Mesendoderm (in vitro differentiated cells): ENCODE measurements at regions not wholly inside any gene's neighbourhood (a gene's known extent, or its start where the extent isn't known, plus 50 kb on each side); places are given as distances from the start of the nearest gene placed in this dataset.

Experiments used
- DNase-seq: peaks from one replicate; pipeline ENCODE4 v3.0.0; 2013
- H2AK5ac ChIP-seq: 2 replicates; pipeline ENCODE4 v1.6.1; 2013; ENCODE audit warnings: low read length, inconsistent platforms
- H2BK120ac ChIP-seq: 2 replicates; pipeline ENCODE4 v1.6.1; 2013; ENCODE audit warnings: low read depth, mild to moderate bottlenecking, low read length, moderate library complexity, mixed read lengths
- H2BK15ac ChIP-seq: replicated peaks from 2 replicates; pipeline ENCODE4 v1.6.1; 2013; ENCODE audit warnings: low read depth, mild to moderate bottlenecking, moderate library complexity
- H2BK5ac ChIP-seq: 2 replicates; pipeline ENCODE4 v1.6.1; 2013; ENCODE audit warnings: low read length, inconsistent platforms
- H3K18ac ChIP-seq: 2 replicates; pipeline ENCODE4 v1.6.1; 2013; ENCODE audit warnings: mild to moderate bottlenecking, low read length, mixed read lengths
- H3K23ac ChIP-seq: one replicate; pipeline ENCODE4 v1.6.1; 2013; ENCODE audit warnings: low read length
- H3K27ac ChIP-seq: 2 replicates; pipeline ENCODE4 v1.5.1; 2013; ENCODE audit warnings: low read depth, mild to moderate bottlenecking, inconsistent platforms, low read length, moderate library complexity
- H3K27me3 ChIP-seq: 2 replicates; pipeline ENCODE4 v1.6.1; 2013; ENCODE audit warnings: low read length, control low read depth, mild to moderate bottlenecking, inconsistent platforms; ENCODE audit not compliant: insufficient read depth, poor library complexity
- H3K36me3 ChIP-seq: 2 replicates; pipeline ENCODE4 v1.6.1; 2013; ENCODE audit warnings: low read length, inconsistent platforms; ENCODE audit not compliant: control insufficient read depth, insufficient read depth
- H3K4ac ChIP-seq: one replicate; pipeline ENCODE4 v1.6.1; 2013; ENCODE audit warnings: low read depth, mild to moderate bottlenecking, low read length, moderate library complexity
- H3K4me1 ChIP-seq: 2 replicates; pipeline ENCODE4 v1.6.1; 2013; ENCODE audit warnings: low read depth, low read length, inconsistent platforms; ENCODE audit not compliant: control insufficient read depth
- H3K4me2 ChIP-seq: 2 replicates; pipeline ENCODE4 v1.6.1; 2013; ENCODE audit warnings: low read length
- H3K4me3 ChIP-seq: 2 replicates; pipeline ENCODE4 v1.5.1; 2013; ENCODE audit warnings: mild to moderate bottlenecking, low read length
- H3K56ac ChIP-seq: one replicate; pipeline ENCODE4 v1.6.1; 2013; ENCODE audit warnings: low read length
- H3K79me1 ChIP-seq: 2 replicates; pipeline ENCODE4 v1.6.1; 2013; ENCODE audit warnings: low read length, inconsistent platforms
- H3K79me2 ChIP-seq: 2 replicates; pipeline ENCODE4 v1.6.1; 2013; ENCODE audit warnings: mild to moderate bottlenecking, low read length; ENCODE audit not compliant: control insufficient read depth, insufficient read depth
- H3K9ac ChIP-seq: 2 replicates; pipeline ENCODE4 v1.6.1; 2013; ENCODE audit warnings: low read length, inconsistent platforms
- H4K5ac ChIP-seq: one replicate; pipeline ENCODE4 v1.6.1; 2013; ENCODE audit warnings: low read length
- H4K8ac ChIP-seq: one replicate; pipeline ENCODE4 v1.6.1; 2013; ENCODE audit warnings: low read depth, mild to moderate bottlenecking, control low read depth, low read length, moderate library complexity
- whole genome bisulfite sequencing: extraction: QIAGEN DNeasy Blood & Tissue Kit; methylation state at CpG from one replicate; pipeline ENCODE4 v1.1.7; 2013; ENCODE audit warnings: low lambda C conversion rate, missing lambda C conversion rate; ENCODE audit not compliant: insufficient coverage; ENCODE audit errors: extremely low coverage; 5-methylcytosine and 5-hydroxymethylcytosine counted together

DNA sequence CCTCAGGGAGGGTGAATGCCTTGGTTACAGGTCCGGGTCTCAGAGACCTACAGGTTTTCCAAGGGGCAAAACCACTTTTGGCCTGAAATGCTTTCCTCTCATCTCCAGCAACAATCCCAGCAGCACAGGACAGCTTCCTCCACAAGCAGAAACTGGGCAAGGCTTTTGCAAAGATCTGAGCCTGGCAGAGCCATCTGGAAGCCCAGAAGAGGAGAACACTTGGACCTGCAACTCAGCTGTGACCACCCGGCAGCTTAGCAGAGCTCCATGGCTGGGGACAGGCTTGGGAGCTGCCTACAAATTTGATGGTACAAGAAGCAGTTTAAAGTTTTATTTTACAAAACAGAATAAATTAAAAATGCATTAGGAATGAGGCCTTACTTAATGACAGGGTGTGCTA lies 90.0 kb upstream of the KCND3 start:
- H3K4ac ChIP-seq = no peak overlapping the region
- no CpG with 5 or more reads among the region's 2 CpGs for WGBS
- no peak overlapping the region for H3K4me2 ChIP-seq
- H3K4me1 ChIP-seq = no peaks in the 10 kb centered on the region
- H3K4me3 ChIP-seq = no peak overlapping the region
- no peaks in the 10 kb centered on the region for H3K79me1 ChIP-seq
- no peak overlapping the region for H3K18ac ChIP-seq
- no peak overlapping the region for H3K27ac ChIP-seq
- DNase-seq = no peak
- no peak overlapping the region for H3K9ac ChIP-seq
- no peaks in the 10 kb centered on the region for H3K36me3 ChIP-seq
- H3K56ac ChIP-seq = no peak overlapping the region
- H4K8ac ChIP-seq = no peak overlapping the region
- H3K79me2 ChIP-seq = no peaks in the 10 kb centered on the region
- no peak overlapping the region for H2BK5ac ChIP-seq
- no peak overlapping the region for H3K23ac ChIP-seq
- H2AK5ac ChIP-seq = no peak overlapping the region
- no peak overlapping the region for H2BK15ac ChIP-seq
- no peak overlapping the region for H2BK120ac ChIP-seq
- no peaks in the 10 kb centered on the region for H3K27me3 ChIP-seq
- H4K5ac ChIP-seq = no peak overlapping the region

DNA sequence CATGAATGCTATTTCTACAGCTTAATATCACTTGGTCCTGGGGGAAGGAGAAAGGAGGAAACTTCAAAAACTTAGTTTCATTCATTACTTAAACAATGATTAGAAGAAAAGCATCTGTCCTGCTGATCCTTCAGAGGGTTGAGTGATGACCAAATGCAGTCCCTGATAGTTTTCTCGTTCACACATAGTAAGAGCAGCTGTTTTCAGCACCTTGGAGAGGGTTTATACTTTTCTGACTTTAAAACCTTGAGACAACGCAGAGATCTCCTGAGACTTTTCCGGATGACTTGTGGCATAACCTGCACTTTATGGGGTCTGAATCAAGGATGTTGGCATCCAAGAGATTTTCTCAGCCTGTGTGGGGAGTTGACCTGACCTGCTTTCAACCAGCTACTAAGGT lies 94.0 kb upstream of the KCND3 start:
- Histone ChIP-seq H3K27me3 (no peaks in the 10 kb centered on the region), H2BK15ac (no peak overlapping the region), H3K4me1 (no peaks in the 10 kb centered on the region), H2BK120ac (no peak overlapping the region), H2BK5ac (no peak overlapping the region), H2AK5ac (no peak overlapping the region), H3K79me1 (no peaks in the 10 kb centered on the region), H4K5ac (no peak overlapping the region), H4K8ac (no peak overlapping the region), H3K18ac (no peak overlapping the region), H3K4ac (no peak overlapping the region), H3K79me2 (no peaks in the 10 kb centered on the region), H3K56ac (no peak overlapping the region), H3K27ac (no peak overlapping the region), H3K4me3 (no peak overlapping the region), H3K23ac (no peak overlapping the region), H3K9ac (no peak overlapping the region), H3K36me3 (no peaks in the 10 kb centered on the region), H3K4me2 (no peak overlapping the region)
- no CpG with 5 or more reads among the region's 3 CpGs for WGBS
- peak; percentile 53 for DNase-seq

DNA sequence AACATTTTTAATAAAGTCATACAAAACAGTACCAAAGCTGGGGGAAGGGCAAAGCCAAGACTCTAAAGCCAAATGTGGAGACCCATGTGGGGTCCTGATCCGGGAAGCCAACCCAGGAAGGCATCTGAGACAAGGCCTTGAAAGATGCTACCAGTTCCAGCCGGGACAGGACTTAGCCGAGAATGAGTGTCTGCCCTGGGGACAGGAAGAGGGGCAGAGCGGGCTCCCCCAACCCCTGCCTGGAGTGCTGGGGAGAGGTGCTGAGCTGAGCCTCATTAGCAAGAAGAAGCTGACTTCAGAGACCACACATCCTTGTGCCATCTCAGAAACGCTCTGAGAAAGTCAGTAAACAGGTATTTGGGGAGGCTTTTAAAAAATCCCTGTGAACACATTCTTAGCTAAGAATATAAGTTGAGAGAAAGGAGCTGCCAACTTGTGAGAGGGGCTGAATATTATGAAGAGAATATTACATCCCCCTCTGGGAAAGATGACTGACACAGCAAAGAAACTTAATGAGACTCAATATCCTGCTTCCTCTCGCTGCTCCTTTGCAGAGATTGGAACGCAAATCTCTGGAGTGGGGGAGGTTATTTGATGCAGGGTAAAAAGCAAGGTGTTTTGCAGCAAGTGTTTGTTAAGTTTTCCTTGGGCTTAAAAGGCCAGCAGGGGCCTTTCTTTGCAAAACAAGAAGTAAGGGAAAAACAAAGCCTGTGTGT lies 103.3 kb upstream of the KCND3 start:
- H4K5ac ChIP-seq = no peak overlapping the region
- no peak overlapping the region for H3K9ac ChIP-seq
- H3K18ac ChIP-seq = no peak overlapping the region
- H3K4me2 ChIP-seq = no peak overlapping the region
- no peak overlapping the region for H3K4ac ChIP-seq
- no peak overlapping the region for H2BK15ac ChIP-seq
- WGBS = no CpG with 5 or more reads among the region's 7 CpGs
- no peaks in the 10 kb centered on the region for H3K79me1 ChIP-seq
- no peak overlapping the region for H2BK5ac ChIP-seq
- H3K27ac ChIP-seq = peak overlapping the region; percentile 49
- peak; percentile 58 for DNase-seq
- H3K4me3 ChIP-seq = no peak overlapping the region
- H2AK5ac ChIP-seq = no peak overlapping the region
- H3K23ac ChIP-seq = no peak overlapping the region
- H4K8ac ChIP-seq = no peak overlapping the region
- no peaks in the 10 kb centered on the region for H3K36me3 ChIP-seq
- no peak overlapping the region for H2BK120ac ChIP-seq
- H3K4me1 ChIP-seq = no peaks in the 10 kb centered on the region
- no peak overlapping the region for H3K56ac ChIP-seq
- H3K79me2 ChIP-seq = no peaks in the 10 kb centered on the region
- H3K27me3 ChIP-seq = no peaks in the 10 kb centered on the region

DNA sequence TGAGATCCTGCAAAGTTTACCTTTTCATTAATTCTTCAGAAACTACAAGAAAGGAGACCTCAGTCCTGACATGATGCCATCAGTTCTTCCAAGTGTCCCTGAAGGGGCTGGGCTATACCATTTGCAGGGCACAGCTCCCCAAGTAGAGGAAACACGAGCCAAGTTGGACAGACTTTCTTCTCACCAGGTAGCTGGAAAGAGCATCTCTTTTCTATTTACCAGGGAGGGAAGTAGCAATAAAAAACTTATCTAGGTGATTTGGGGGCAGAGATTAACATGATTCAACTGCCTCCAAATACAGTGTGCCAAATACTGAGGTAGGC lies 103.9 kb upstream of the KCND3 start:
- Histone ChIP-seq H2BK5ac (no peak overlapping the region), H3K4me1 (no peaks in the 10 kb centered on the region), H3K23ac (no peak overlapping the region), H3K79me2 (no peaks in the 10 kb centered on the region), H3K79me1 (no peaks in the 10 kb centered on the region), H3K4me3 (no peak overlapping the region), H3K9ac (no peak overlapping the region), H3K36me3 (no peaks in the 10 kb centered on the region), H3K18ac (no peak overlapping the region), H3K4me2 (no peak overlapping the region), H2AK5ac (no peak overlapping the region), H2BK120ac (no peak overlapping the region), H3K4ac (no peak overlapping the region), H3K56ac (no peak overlapping the region), H3K27ac (no peak overlapping the region), H4K5ac (no peak overlapping the region), H3K27me3 (no peaks in the 10 kb centered on the region), H4K8ac (no peak overlapping the region), H2BK15ac (no peak overlapping the region)
- WGBS = no CpG with 5 or more reads among the region's 1 CpG
- no peak for DNase-seq

DNA sequence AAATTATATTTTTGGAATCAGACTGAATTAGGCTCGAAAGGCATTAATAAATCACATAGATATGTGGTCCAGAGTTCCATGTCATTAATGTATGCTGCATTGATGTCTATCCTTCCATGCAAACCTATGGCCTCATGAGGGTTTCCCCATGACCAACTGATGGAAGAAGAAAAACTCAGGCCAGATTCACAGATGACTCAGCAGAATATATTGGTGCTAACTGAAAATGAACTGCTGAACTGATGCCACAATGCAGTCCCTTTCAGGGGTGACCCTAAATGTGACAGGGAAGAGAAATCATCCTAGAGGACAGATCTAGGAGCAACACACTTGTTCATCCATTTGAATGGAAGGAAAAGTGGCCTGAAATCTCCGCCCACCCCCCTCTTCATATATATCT lies 110.5 kb upstream of the KCND3 start:
- H2BK120ac ChIP-seq = no peak overlapping the region
- H2BK15ac ChIP-seq = no peak overlapping the region
- no peaks in the 10 kb centered on the region for H3K79me1 ChIP-seq
- H4K8ac ChIP-seq = no peak overlapping the region
- no peaks in the 10 kb centered on the region for H3K36me3 ChIP-seq
- H3K27me3 ChIP-seq = no peaks in the 10 kb centered on the region
- H3K79me2 ChIP-seq = no peaks in the 10 kb centered on the region
- H2AK5ac ChIP-seq = no peak overlapping the region
- no peak for DNase-seq
- H3K18ac ChIP-seq = no peak overlapping the region
- no peak overlapping the region for H3K4me3 ChIP-seq
- no peak overlapping the region for H4K5ac ChIP-seq
- H3K4me2 ChIP-seq = no peak overlapping the region
- no peaks in the 10 kb centered on the region for H3K4me1 ChIP-seq
- no peak overlapping the region for H3K23ac ChIP-seq
- H3K27ac ChIP-seq = no peak overlapping the region
- no peak overlapping the region for H3K56ac ChIP-seq
- no peak overlapping the region for H3K4ac ChIP-seq
- no peak overlapping the region for H3K9ac ChIP-seq
- no peak overlapping the region for H2BK5ac ChIP-seq
- WGBS = no CpG with 5 or more reads among the region's 2 CpGs

DNA sequence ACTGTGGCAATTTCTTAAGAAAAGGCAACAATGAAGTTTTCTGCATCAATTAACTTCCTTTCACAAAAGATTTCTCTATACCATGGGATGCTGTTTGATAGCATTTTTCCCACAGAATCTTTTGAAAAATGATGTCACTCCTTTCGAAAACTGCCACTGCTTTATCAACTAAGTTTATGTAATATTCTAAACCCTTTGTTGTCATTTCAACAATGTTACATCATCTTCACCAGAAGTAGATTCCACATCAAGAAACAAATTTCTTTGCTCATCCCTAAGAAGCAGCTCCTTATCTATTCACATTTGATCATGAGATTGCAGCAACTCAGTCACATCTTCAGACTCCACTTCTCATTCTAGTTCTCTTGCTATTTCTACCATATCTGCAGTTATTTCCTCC lies 116.1 kb upstream of the KCND3 start:
- Histone ChIP-seq H2BK5ac (no peak overlapping the region), H4K8ac (no peak overlapping the region), H3K27me3 (no peaks in the 10 kb centered on the region), H2BK15ac (no peak overlapping the region), H2AK5ac (no peak overlapping the region), H3K79me1 (no peaks in the 10 kb centered on the region), H3K9ac (no peak overlapping the region), H3K79me2 (no peaks in the 10 kb centered on the region), H3K23ac (no peak overlapping the region), H3K18ac (no peak overlapping the region), H3K56ac (no peak overlapping the region), H3K4me2 (no peak overlapping the region), H3K36me3 (no peaks in the 10 kb centered on the region), H3K4ac (no peak overlapping the region), H3K4me1 (no peaks in the 10 kb centered on the region), H2BK120ac (no peak overlapping the region), H4K5ac (no peak overlapping the region), H3K27ac (no peak overlapping the region), H3K4me3 (no peak overlapping the region)
- WGBS = no CpG with 5 or more reads among the region's 1 CpG
- no peak for DNase-seq
